GM23338 (cell line): ENCODE measurements at regions not wholly inside any gene's neighbourhood (a gene's known extent, or its start where the extent isn't known, plus 50 kb on each side); places are given as distances from the start of the nearest gene placed in this dataset.

Experiments used
- ATAC-seq: fragments of 200-7000 bp; cut with Tn5 transposase; 3 replicates; pipeline ENCODE4 v1.9.1; 2020
- DNase-seq: peaks from one replicate; pipeline ENCODE4 v3.0.0-alpha.2; 2015; ENCODE audit warnings: low spot score
- H2AFZ ChIP-seq: fragments of 200-600 bp; sonication (generic); 2 replicates; pipeline ENCODE4 v1.8.0; 2016; ENCODE audit warnings: antibody characterized with exemption, mild to moderate bottlenecking, moderate library complexity
- H3F3A ChIP-seq: fragments of 200-600 bp; sonication (generic); replicated peaks from 2 replicates; pipeline ENCODE4 v1.8.0; 2017; ENCODE audit warnings: antibody characterized with exemption, mixed run types, low read depth
- H3K27ac ChIP-seq: fragments of 200-600 bp; sonication (generic); 2 replicates; pipeline ENCODE4 v1.6.1; 2016; ENCODE audit warnings: low read depth
- H3K27me3 ChIP-seq: fragments of 200-600 bp; sonication (generic); 2 replicates; pipeline ENCODE4 v1.8.0; 2016; ENCODE audit warnings: mild to moderate bottlenecking, mixed run types, moderate library complexity; ENCODE audit not compliant: insufficient read depth
- H3K36me3 ChIP-seq: fragments of 200-600 bp; sonication (generic); 2 replicates; pipeline ENCODE4 v1.8.0; 2016; ENCODE audit warnings: mild to moderate bottlenecking; ENCODE audit not compliant: insufficient read depth
- H3K4me1 ChIP-seq: fragments of 200-600 bp; sonication (generic); 2 replicates; pipeline ENCODE4 v1.8.0; 2016; ENCODE audit warnings: mild to moderate bottlenecking, moderate library complexity; ENCODE audit not compliant: insufficient read depth
- H3K4me2 ChIP-seq: fragments of 200-600 bp; sonication (generic); 2 replicates; pipeline ENCODE4 v1.7.1; 2017; ENCODE audit warnings: mixed run types
- H3K4me3 ChIP-seq: fragments of 200-600 bp; sonication (generic); 2 replicates; pipeline ENCODE4 v1.6.1; 2016; ENCODE audit warnings: mixed run types
- H3K79me2 ChIP-seq: fragments of 200-600 bp; sonication (generic); replicated peaks from 2 replicates; pipeline ENCODE4 v1.8.0; 2017; ENCODE audit warnings: mild to moderate bottlenecking; ENCODE audit not compliant: insufficient read depth
- H3K9me2 ChIP-seq: fragments of 200-600 bp; sonication (generic); 2 replicates; pipeline ENCODE4 v1.8.0; 2017; ENCODE audit not compliant: insufficient read depth
- H4K20me1 ChIP-seq: fragments of 200-600 bp; sonication (generic); replicated peaks from 2 replicates; pipeline ENCODE4 v1.8.0; 2017; ENCODE audit warnings: mild to moderate bottlenecking; ENCODE audit not compliant: insufficient read depth
- H3K27ac Mint-ChIP-seq: 2 replicates; pipeline ENCODE4 v1.8.0; 2020; ENCODE audit warnings: inconsistent platforms, mild to moderate bottlenecking, moderate library complexity, mixed read lengths
- H3K27me3 Mint-ChIP-seq: 3 replicates; pipeline ENCODE4 v1.8.0; 2022; ENCODE audit warnings: low read depth, mild to moderate bottlenecking, moderate library complexity, mixed read lengths, inconsistent platforms; ENCODE audit not compliant: insufficient read depth, poor library complexity
- H3K36me3 Mint-ChIP-seq: 3 replicates; pipeline ENCODE4 v1.8.0; 2021; ENCODE audit warnings: low read depth, mild to moderate bottlenecking, inconsistent platforms, moderate library complexity, mixed read lengths
- H3K4me1 Mint-ChIP-seq: 3 replicates; pipeline ENCODE4 v1.8.0; 2020; ENCODE audit warnings: mild to moderate bottlenecking, inconsistent platforms, mixed read lengths
- H3K4me3 Mint-ChIP-seq: 3 replicates; pipeline ENCODE4 v1.8.0; 2021; ENCODE audit warnings: moderate library complexity, mild to moderate bottlenecking, inconsistent platforms, mixed read lengths
- H3K9me3 Mint-ChIP-seq: 3 replicates; pipeline ENCODE4 v1.8.0; 2020; ENCODE audit warnings: moderate library complexity, mild to moderate bottlenecking, inconsistent platforms, mixed read lengths
- CREB1 ChIP-seq: fragments of 250-450 bp; sonication (Bioruptor Pico); IDR thresholded peaks from 2 replicates; pipeline ENCODE4 v1.5.0; 2020; ENCODE audit warnings: low read depth, mild to moderate bottlenecking, moderate library complexity
- CTCF ChIP-seq, 2 experiments: fragments of 200-600 bp in 1 of 2; sonication (generic) in 1 of 2; conservative IDR thresholded peaks; 2 replicates each; pipeline versions ENCODE4 v1.5.1 to v1.6.1; 2016 to 2017; ENCODE audit warnings: antibody characterized with exemption in 2 of 2, low read depth in 2 of 2, mild to moderate bottlenecking in 2 of 2, moderate library complexity in 1 of 2
- ETS1 ChIP-seq: IDR thresholded peaks from 2 replicates; pipeline ENCODE4 v1.6.1; 2016; ENCODE audit warnings: antibody characterized with exemption
- EZH2 ChIP-seq: fragments of 200-600 bp; sonication (generic); IDR thresholded peaks from one replicate; pipeline ENCODE4 v1.8.0; 2017; ENCODE audit warnings: antibody characterized with exemption, mild to moderate bottlenecking, low read depth; ENCODE audit not compliant: unreplicated experiment
- EZH2phosphoT487 ChIP-seq: fragments of 200-600 bp; sonication (generic); IDR thresholded peaks from one replicate; pipeline ENCODE4 v1.8.1; 2018; ENCODE audit warnings: antibody characterized with exemption; ENCODE audit not compliant: unreplicated experiment
- JUNB ChIP-seq: IDR thresholded peaks from one replicate; pipeline ENCODE4 v1.6.1; 2016; ENCODE audit warnings: antibody characterized with exemption; ENCODE audit not compliant: unreplicated experiment
- NANOG ChIP-seq: IDR thresholded peaks from 2 replicates; pipeline ENCODE4 v1.6.1; 2016; ENCODE audit warnings: antibody characterized with exemption, borderline replicate concordance
- POLR2AphosphoS5 ChIP-seq: IDR thresholded peaks from 2 replicates; pipeline ENCODE4 v1.6.1; 2016; ENCODE audit warnings: antibody characterized with exemption, low read depth
- STAT1 ChIP-seq: IDR thresholded peaks from one replicate; pipeline ENCODE4 v1.6.1; 2016; ENCODE audit warnings: antibody characterized with exemption; ENCODE audit not compliant: unreplicated experiment
- ZNF114 ChIP-seq: fragments of 250-450 bp; sonication (Bioruptor Pico); IDR thresholded peaks from 2 replicates; pipeline ENCODE4 v1.5.0; 2020; ENCODE audit warnings: mild to moderate bottlenecking, moderate library complexity
- ZNF331 ChIP-seq: fragments of 250-450 bp; sonication (Bioruptor Pico); IDR thresholded peaks from 2 replicates; pipeline ENCODE4 v1.5.0; 2020; ENCODE audit warnings: low read depth, mild to moderate bottlenecking, moderate library complexity
- TF ChIP-seq, protein P1 (sequence below): fragments of 250-450 bp; sonication (Bioruptor Pico); IDR thresholded peaks from 2 replicates; pipeline ENCODE4 v1.5.0; 2020; ENCODE audit warnings: mild to moderate bottlenecking, moderate library complexity
- TF ChIP-seq, protein P2 (sequence below): IDR thresholded peaks from one replicate; pipeline ENCODE4 v1.6.1; 2018; ENCODE audit warnings: antibody characterized with exemption; ENCODE audit not compliant: unreplicated experiment

GRCh38 chr6:76495909-76496308 is 423.4 kb upstream of the IMPG1 start:
- H2AFZ ChIP-seq, result no peak overlapping the region
- no peaks in the 10 kb centered on the region for H3K27me3 ChIP-seq
- H3F3A ChIP-seq, result no peaks in the 10 kb centered on the region
- H3K4me3 ChIP-seq, result no peak overlapping the region
- Mint-ChIP-seq H3K9me3 (peaks cover 33% of the 10 kb centered on the region), H3K27ac (no peak overlapping the region), H3K4me1 (no peaks in the 10 kb centered on the region), H3K4me3 (no peak overlapping the region), H3K36me3 (peaks cover 25% of the 10 kb centered on the region), H3K27me3 (peaks cover 3% of the 10 kb centered on the region)
- H3K27ac ChIP-seq, result no peak overlapping the region
- peak; percentile 42 for DNase-seq
- TF ChIP-seq, protein P1, sequence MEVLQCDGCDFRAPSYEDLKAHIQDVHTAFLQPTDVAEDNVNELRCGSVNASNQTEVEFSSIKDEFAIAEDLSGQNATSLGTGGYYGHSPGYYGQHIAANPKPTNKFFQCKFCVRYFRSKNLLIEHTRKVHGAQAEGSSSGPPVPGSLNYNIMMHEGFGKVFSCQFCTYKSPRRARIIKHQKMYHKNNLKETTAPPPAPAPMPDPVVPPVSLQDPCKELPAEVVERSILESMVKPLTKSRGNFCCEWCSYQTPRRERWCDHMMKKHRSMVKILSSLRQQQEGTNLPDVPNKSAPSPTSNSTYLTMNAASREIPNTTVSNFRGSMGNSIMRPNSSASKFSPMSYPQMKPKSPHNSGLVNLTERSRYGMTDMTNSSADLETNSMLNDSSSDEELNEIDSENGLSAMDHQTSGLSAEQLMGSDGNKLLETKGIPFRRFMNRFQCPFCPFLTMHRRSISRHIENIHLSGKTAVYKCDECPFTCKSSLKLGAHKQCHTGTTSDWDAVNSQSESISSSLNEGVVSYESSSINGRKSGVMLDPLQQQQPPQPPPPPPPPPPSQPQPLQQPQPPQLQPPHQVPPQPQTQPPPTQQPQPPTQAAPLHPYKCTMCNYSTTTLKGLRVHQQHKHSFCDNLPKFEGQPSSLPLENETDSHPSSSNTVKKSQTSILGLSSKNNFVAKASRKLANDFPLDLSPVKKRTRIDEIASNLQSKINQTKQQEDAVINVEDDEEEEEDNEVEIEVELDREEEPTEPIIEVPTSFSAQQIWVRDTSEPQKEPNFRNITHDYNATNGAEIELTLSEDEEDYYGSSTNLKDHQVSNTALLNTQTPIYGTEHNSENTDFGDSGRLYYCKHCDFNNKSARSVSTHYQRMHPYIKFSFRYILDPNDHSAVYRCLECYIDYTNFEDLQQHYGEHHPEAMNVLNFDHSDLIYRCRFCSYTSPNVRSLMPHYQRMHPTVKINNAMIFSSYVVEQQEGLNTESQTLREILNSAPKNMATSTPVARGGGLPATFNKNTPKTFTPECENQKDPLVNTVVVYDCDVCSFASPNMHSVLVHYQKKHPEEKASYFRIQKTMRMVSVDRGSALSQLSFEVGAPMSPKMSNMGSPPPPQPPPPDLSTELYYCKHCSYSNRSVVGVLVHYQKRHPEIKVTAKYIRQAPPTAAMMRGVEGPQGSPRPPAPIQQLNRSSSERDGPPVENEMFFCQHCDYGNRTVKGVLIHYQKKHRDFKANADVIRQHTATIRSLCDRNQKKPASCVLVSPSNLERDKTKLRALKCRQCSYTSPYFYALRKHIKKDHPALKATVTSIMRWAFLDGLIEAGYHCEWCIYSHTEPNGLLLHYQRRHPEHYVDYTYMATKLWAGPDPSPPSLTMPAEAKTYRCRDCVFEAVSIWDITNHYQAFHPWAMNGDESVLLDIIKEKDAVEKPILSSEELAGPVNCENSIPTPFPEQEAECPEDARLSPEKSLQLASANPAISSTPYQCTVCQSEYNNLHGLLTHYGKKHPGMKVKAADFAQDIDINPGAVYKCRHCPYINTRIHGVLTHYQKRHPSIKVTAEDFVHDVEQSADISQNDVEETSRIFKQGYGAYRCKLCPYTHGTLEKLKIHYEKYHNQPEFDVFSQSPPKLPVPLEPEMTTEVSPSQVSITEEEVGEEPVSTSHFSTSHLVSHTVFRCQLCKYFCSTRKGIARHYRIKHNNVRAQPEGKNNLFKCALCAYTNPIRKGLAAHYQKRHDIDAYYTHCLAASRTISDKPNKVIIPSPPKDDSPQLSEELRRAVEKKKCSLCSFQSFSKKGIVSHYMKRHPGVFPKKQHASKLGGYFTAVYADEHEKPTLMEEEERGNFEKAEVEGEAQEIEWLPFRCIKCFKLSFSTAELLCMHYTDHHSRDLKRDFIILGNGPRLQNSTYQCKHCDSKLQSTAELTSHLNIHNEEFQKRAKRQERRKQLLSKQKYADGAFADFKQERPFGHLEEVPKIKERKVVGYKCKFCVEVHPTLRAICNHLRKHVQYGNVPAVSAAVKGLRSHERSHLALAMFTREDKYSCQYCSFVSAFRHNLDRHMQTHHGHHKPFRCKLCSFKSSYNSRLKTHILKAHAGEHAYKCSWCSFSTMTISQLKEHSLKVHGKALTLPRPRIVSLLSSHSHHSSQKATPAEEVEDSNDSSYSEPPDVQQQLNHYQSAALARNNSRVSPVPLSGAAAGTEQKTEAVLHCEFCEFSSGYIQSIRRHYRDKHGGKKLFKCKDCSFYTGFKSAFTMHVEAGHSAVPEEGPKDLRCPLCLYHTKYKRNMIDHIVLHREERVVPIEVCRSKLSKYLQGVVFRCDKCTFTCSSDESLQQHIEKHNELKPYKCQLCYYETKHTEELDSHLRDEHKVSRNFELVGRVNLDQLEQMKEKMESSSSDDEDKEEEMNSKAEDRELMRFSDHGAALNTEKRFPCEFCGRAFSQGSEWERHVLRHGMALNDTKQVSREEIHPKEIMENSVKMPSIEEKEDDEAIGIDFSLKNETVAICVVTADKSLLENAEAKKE (CRISPR knock-in tag), result no peak
- TF ChIP-seq STAT1 (no peak), CREB1 (CRISPR knock-in tag) (no peak), ETS1 (no peak), ZNF331 (CRISPR knock-in tag) (no peak), CTCF (conservative IDR thresholded peaks at IDR 0.05; ENCODE audit: low read depth in 2 of 2) (no peak), NANOG (no peak), ZNF114 (CRISPR knock-in tag) (no peak), JUNB (no peak), POLR2AphosphoS5 (no peak), EZH2 (no peak), EZH2phosphoT487 (no peak)
- TF ChIP-seq, protein P2, sequence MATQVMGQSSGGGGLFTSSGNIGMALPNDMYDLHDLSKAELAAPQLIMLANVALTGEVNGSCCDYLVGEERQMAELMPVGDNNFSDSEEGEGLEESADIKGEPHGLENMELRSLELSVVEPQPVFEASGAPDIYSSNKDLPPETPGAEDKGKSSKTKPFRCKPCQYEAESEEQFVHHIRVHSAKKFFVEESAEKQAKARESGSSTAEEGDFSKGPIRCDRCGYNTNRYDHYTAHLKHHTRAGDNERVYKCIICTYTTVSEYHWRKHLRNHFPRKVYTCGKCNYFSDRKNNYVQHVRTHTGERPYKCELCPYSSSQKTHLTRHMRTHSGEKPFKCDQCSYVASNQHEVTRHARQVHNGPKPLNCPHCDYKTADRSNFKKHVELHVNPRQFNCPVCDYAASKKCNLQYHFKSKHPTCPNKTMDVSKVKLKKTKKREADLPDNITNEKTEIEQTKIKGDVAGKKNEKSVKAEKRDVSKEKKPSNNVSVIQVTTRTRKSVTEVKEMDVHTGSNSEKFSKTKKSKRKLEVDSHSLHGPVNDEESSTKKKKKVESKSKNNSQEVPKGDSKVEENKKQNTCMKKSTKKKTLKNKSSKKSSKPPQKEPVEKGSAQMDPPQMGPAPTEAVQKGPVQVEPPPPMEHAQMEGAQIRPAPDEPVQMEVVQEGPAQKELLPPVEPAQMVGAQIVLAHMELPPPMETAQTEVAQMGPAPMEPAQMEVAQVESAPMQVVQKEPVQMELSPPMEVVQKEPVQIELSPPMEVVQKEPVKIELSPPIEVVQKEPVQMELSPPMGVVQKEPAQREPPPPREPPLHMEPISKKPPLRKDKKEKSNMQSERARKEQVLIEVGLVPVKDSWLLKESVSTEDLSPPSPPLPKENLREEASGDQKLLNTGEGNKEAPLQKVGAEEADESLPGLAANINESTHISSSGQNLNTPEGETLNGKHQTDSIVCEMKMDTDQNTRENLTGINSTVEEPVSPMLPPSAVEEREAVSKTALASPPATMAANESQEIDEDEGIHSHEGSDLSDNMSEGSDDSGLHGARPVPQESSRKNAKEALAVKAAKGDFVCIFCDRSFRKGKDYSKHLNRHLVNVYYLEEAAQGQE, result no peak
- no peaks in the 10 kb centered on the region for H3K36me3 ChIP-seq
- H3K9me2 ChIP-seq, result peaks cover 3% of the 10 kb centered on the region; the same call in 1 of the 2 replicates
- no peak for ATAC-seq
- no peak overlapping the region for H3K4me2 ChIP-seq
- H3K4me1 ChIP-seq, result no peaks in the 10 kb centered on the region
- no peaks in the 10 kb centered on the region for H4K20me1 ChIP-seq
- H3K79me2 ChIP-seq, result no peaks in the 10 kb centered on the region
